ENCODE measurements at regions not wholly inside any gene's neighbourhood (a gene's known extent, or its start where the extent isn't known, plus 50 kb on each side); places are given as distances from the start of the nearest gene placed in this dataset.

- no peak overlapping the region for H3K4me3 ChIP-seq (ENCODE audit: low read depth, low read length)
- ChIA-PET CTCF (interaction anchor here (1.3 kb wide), 1 partner anchor 283 kb away, joined by 4 read pairs; no protein-coding TSS in a partner anchor), POLR2A (no interaction called here)
- no peak for DNase-seq (ENCODE audit: low read depth, low spot score)
- TF ChIP-seq CTCF (IDR thresholded peaks at IDR 0.05; ENCODE audit: insufficient read depth, low read length, missing control alignments): no peak
These were observed 191.6 kb downstream of the PTPRC start for GRCh38 chr1:198830412-198830811.

DNA sequence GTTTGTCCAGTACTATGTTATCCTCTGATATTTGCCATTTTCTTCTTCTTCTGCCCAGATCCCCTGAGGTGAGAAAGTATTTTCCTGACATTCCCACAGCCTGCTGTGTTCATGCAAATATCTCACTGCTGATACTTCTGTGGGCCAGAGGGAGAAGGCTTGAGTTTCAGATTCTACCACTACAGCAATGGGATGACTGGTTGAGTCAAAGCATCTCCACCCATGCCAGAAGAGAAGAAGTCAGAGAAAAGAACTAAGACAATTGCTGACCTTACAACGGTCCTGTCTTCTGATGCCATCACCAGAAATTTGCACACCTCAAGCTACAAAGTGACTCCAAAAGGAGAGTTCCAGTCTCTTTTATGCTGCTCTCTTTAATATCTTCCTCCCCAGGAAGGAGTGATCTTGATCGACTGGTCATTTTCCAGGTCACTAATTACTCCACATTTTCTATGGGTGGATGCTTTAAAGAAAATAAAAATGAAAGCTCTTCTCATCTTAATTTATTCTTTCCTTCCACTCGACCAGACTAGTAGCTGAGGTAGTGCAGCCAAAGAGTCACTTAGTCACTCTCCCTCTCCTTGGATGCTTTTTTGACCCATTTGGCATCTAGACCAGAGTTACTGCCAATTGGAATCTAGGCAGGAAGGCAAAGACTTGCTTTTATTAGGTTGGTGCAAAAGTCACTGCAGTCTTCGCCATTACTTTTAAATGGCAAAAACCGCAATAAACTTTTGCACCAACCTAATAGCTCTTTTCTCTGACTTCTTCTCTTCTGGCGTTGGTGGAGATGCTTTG is 195.1 kb downstream of the PTPRC start:
- POLR2A ChIA-PET: no interaction called here
- no peak overlapping the region for H3K4me3 ChIP-seq (ENCODE audit: low read depth, low read length)
- CTCF ChIA-PET: interaction anchor here (0.6 kb wide), 1 partner anchor 15 kb away, joined by 3 read pairs; no protein-coding TSS in a partner anchor
- no peak for TF ChIP-seq CTCF (IDR thresholded peaks at IDR 0.05; ENCODE audit: insufficient read depth, low read length, missing control alignments)
- no peak for DNase-seq (ENCODE audit: low read depth, low spot score)

- no peak for DNase-seq (ENCODE audit: low read depth, low spot score)
- TF ChIP-seq CTCF (IDR thresholded peaks at IDR 0.05; ENCODE audit: insufficient read depth, low read length, missing control alignments): no peak
- CTCF ChIA-PET: interaction anchor here (1.6 kb wide), 1 partner anchor 8 kb away, joined by 3 read pairs; no protein-coding TSS in a partner anchor
- H3K4me3 ChIP-seq (ENCODE audit: low read depth, low read length): no peak overlapping the region
- POLR2A ChIA-PET: no interaction called here
These were observed 198.6 kb downstream of the PTPRC start for GRCh38 chr1:198837278-198838021.

DNA sequence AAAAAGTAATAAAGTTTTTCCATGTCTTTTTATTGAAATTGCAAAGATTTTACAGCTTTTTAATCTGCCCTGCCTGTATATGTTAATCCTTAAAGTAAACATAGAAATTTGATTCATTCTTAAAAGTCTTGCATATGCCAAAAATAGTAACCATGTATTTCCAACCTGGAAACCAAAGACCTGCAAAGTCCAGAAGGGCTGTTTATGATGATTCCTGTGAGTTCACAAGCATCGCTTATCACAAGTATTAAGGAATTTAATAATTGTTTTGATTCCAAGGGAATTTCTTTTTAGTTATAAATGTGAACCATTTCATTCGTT is 199.1 kb downstream of the PTPRC start:
- no peak for TF ChIP-seq CTCF (IDR thresholded peaks at IDR 0.05; ENCODE audit: insufficient read depth, low read length, missing control alignments)
- POLR2A ChIA-PET: no interaction called here
- H3K4me3 ChIP-seq (ENCODE audit: low read depth, low read length): no peak overlapping the region
- DNase-seq (ENCODE audit: low read depth, low spot score): no peak
- CTCF ChIA-PET: interaction anchor here (1.6 kb wide), 1 partner anchor 9 kb away, joined by 3 read pairs; no protein-coding TSS in a partner anchor

DNA sequence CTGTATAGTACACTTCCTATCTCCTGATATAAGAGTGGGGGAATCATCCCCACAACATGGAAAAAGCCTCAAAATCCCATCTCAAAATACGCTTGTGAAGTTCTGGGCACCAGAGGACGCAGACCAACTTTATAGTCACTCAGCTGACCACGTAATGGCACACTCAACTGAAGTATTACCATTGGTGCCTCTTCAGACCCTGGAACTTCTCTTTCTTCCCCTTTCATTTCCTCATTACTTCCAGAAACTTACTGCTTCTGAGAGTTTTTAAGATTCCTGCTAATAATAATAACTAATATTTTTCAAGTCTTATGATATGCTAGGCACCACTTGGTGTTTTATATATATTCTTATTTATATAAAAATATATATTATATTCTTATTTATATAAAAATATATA is 202.6 kb downstream of the PTPRC start:
- ChIA-PET CTCF (interaction anchor here (0.6 to 1.6 kb wide), 2 partner anchors 15 to 23 kb away, joined by 3 to 4 read pairs; no protein-coding TSS in a partner anchor), POLR2A (no interaction called here)
- no peak for DNase-seq (ENCODE audit: low read depth, low spot score)
- no peak for TF ChIP-seq CTCF (IDR thresholded peaks at IDR 0.05; ENCODE audit: insufficient read depth, low read length, missing control alignments)
- H3K4me3 ChIP-seq (ENCODE audit: low read depth, low read length): no peak overlapping the region

DNA sequence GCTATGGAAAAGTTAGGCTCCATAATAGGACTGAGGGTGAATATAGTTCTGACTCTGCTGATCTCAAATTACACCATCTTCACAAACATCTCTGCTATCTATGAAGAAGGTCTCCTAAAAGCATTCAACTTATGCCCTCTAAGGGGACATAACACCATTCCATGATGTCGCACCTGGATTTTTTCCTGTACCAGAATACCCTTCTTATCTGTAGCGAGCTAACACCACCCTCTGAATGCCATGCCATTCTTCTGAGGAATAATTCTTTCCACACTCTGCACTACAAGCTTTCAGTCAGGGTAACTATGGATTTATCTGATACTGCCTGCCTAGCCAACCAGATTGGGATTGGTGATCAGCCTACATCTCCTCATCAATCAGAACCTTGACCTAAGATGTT is 203.8 kb downstream of the PTPRC start:
- DNase-seq (ENCODE audit: low read depth, low spot score): no peak
- no peak for TF ChIP-seq CTCF (IDR thresholded peaks at IDR 0.05; ENCODE audit: insufficient read depth, low read length, missing control alignments)
- CTCF ChIA-PET: interaction anchor here (0.9 to 1.6 kb wide), 2 partner anchors 14 to 271 kb away, joined by 4 to 5 read pairs; no protein-coding TSS in a partner anchor
- H3K4me3 ChIP-seq (ENCODE audit: low read depth, low read length): no peak overlapping the region
- POLR2A ChIA-PET: interaction anchor here (0.5 kb wide), 1 partner anchor 796 kb away, joined by 4 read pairs; no protein-coding TSS in a partner anchor

Data from AG04449 (cell line).